GM21367 (cell line): ENCODE measurements at regions not wholly inside any gene's neighbourhood (a gene's known extent, or its start where the extent isn't known, plus 50 kb on each side); places are given as distances from the start of the nearest gene placed in this dataset.

ENCODE experiments used
- ATAC-seq: cut with Tn5 transposase; IDR thresholded peaks from one replicate; pipeline ENCODE4 v1.9.1; 2021; ENCODE audit not compliant: unreplicated experiment

- no peak for ATAC-seq
Observed at GRCh38 chr15:62920682-62921502, 121.7 kb upstream of the TPM1 start.

- no peak for ATAC-seq
Observed at GRCh38 chr15:62922514-62922913, 120.0 kb upstream of the TPM1 start.

- no peak for ATAC-seq
Observed at GRCh38 chr15:62925875-62926274, 116.7 kb upstream of the TPM1 start.

GRCh38 chr15:62927196-62927595, 115.4 kb upstream of the TPM1 start:
- no peak for ATAC-seq

GRCh38 chr15:62927836-62928235, 114.7 kb upstream of the TPM1 start:
- no peak for ATAC-seq

- no peak for ATAC-seq
Observed at GRCh38 chr15:62928242-62928999, 114.1 kb upstream of the TPM1 start.

GRCh38 chr15:62929000-62929357, 113.6 kb upstream of the TPM1 start:
- no peak for ATAC-seq

GRCh38 chr15:62931650-62932049, 110.9 kb upstream of the TPM1 start:
- no peak for ATAC-seq

GRCh38 chr15:62932436-62932835, 110.1 kb upstream of the TPM1 start:
- no peak for ATAC-seq

GRCh38 chr15:62933386-62933785, 109.2 kb upstream of the TPM1 start:
- no peak for ATAC-seq

- no peak for ATAC-seq
Observed at GRCh38 chr15:62934236-62934971, 108.1 kb upstream of the TPM1 start.

GRCh38 chr15:62935300-62936081, 107.1 kb upstream of the TPM1 start:
- no peak for ATAC-seq

GRCh38 chr15:62938825-62939224, 103.7 kb upstream of the TPM1 start:
- ATAC-seq: no peak

- ATAC-seq: no peak
Observed at GRCh38 chr15:62940093-62940754, 102.3 kb upstream of the TPM1 start.

- ATAC-seq: no peak
Observed at GRCh38 chr15:62940755-62941361, 101.7 kb upstream of the TPM1 start.

GRCh38 chr15:62941699-62942098, 100.8 kb upstream of the TPM1 start:
- no peak for ATAC-seq

GRCh38 chr15:62942428-62942827, 100.1 kb upstream of the TPM1 start:
- no peak for ATAC-seq

- no peak for ATAC-seq
Observed at GRCh38 chr15:62945063-62945462, 97.5 kb upstream of the TPM1 start.

GRCh38 chr15:62945760-62946159, 96.8 kb upstream of the TPM1 start:
- ATAC-seq: no peak

GRCh38 chr15:62946940-62947339, 95.6 kb upstream of the TPM1 start:
- no peak for ATAC-seq
